Right lobe of liver (tissue), 6 donors: ENCODE measurements at regions not wholly inside any gene's neighbourhood (a gene's known extent, or its start where the extent isn't known, plus 50 kb on each side); places are given as distances from the start of the nearest gene placed in this dataset.

ENCODE experiments used
- ATAC-seq, 4 donors: fragments of 200-7000 bp; cut with Tn5 transposase; one replicate each; pipeline ENCODE4 v1.9.1; 2020; ENCODE audit warnings: mild to moderate bottlenecking in 4 of 4, moderate library complexity in 4 of 4
- DNase-seq, 3 donors: peaks; one replicate each; pipeline ENCODE4 v3.0.0-alpha.2; 2020
- H3K27ac ChIP-seq, 3 donors: fragments of 200-600 bp; one replicate each; pipeline ENCODE4 v1.8.0; 2022
- H3K27me3 ChIP-seq, 2 donors: fragments of 200-600 bp; one replicate each; pipeline ENCODE4 v1.8.0; 2022
- H3K36me3 ChIP-seq, 4 donors: fragments of 200-600 bp; sonication (generic) in 1 of 4; one replicate each; pipeline versions ENCODE4 v1.5.1 to v1.8.0; 2017 to 2022; ENCODE audit warnings: control low read depth in 1 of 4
- H3K4me1 ChIP-seq, 4 donors: fragments of 200-600 bp; sonication (generic) in 1 of 4; one replicate each; pipeline versions ENCODE4 v1.5.1 to v1.8.0; 2017 to 2022; ENCODE audit warnings: control low read depth in 1 of 4
- H3K4me3 ChIP-seq, 3 donors: fragments of 200-600 bp; one replicate each; pipeline ENCODE4 v1.8.0; 2022
- H3K9me3 ChIP-seq, 4 donors: fragments of 200-600 bp; sonication (generic) in 1 of 4; one replicate each; pipeline versions ENCODE4 v1.5.1 to v1.8.0; 2017 to 2022; ENCODE audit warnings: control low read depth in 1 of 4
- CTCF ChIP-seq, 4 donors: fragments of 200-600 bp in 3 of 4; fragments of 450-650 bp in 1 of 4; IDR thresholded peaks; one replicate each; pipeline versions ENCODE4 v1.5.1 to v1.8.0; 2016 to 2022; ENCODE audit warnings: antibody characterized with exemption in 4 of 4, mild to moderate bottlenecking in 2 of 4
- POLR2A ChIP-seq: fragments of 450-650 bp; IDR thresholded peaks from one replicate; pipeline ENCODE4 v1.6.1; 2017; ENCODE audit warnings: antibody characterized with exemption, mild to moderate bottlenecking
- WGBS: methylation state at CpG from one replicate; pipeline ENCODE4 v1.1.6; 2018; ENCODE audit warnings: low coverage, low lambda C conversion rate; ENCODE audit not compliant: insufficient coverage; ENCODE audit errors: missing lambda C conversion rate; 5-methylcytosine and 5-hydroxymethylcytosine counted together
- intact Hi-C, 2 donors: fragments of 100-400 bp; cut with DNase I; formaldehyde crosslinking; loops; one replicate each; pipeline versions ENCODE4 v1.11.2 to v1.14.1; 2022
- donor health status: DM: no; HTN: yes; CAD: no.
- donor health status: DM: no; HTN: no; CAD: no.
- donor health status: DM: no; HTN: no; CAD: no.
- donor health status: DM: no; HTN: yes; CAD: no.
- donor health status: DM: no; HTN: yes; CAD: no.

DNA sequence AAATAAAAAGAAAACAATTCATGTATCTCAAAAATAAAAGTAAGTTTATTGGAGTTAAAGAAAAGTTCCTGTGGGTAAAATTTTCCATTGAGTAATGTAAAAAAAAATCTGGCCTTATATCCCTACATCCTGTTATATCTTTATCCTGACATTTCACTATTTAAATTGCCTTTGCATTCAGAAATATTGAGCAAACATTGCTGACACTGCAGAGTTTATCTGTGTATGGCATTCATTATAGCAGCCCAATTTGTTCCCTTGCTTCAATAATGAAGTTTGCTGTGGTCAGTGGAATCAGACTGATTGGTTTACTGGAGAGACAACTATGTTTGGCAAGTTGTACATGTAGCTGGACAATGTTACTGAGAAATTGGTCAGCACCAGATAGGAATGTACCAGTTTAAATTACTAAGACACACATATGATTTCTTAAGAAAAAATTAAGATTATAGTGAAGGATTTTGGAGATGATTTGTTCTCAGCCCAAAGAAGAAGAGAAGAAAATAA lies 271.7 kb downstream of the ANKRD7 start:
- TF ChIP-seq CTCF (IDR thresholded peaks at IDR 0.05) = no peak
- TF ChIP-seq POLR2A = no peak
- Histone ChIP-seq H3K36me3 (no peaks in the 10 kb centered on the region), H3K27ac (no peak overlapping the region), H3K4me3 (no peak overlapping the region), H3K27me3 (no peaks in the 10 kb centered on the region), H3K4me1 (no peaks in the 10 kb centered on the region), H3K9me3 (no peaks in the 10 kb centered on the region)
- intact Hi-C loops = no loop called here
- no peak for ATAC-seq
- DNase-seq = no peak

GRCh38 chr7:118502235-118502634 lies 277.7 kb downstream of the ANKRD7 start:
- TF ChIP-seq CTCF (IDR thresholded peaks at IDR 0.05) = no peak
- no peak for TF ChIP-seq POLR2A
- no peak overlapping the region for H3K4me3 ChIP-seq
- intact Hi-C loops = no loop called here
- no peaks in the 10 kb centered on the region for H3K36me3 ChIP-seq
- H3K27me3 ChIP-seq = no peaks in the 10 kb centered on the region
- H3K4me1 ChIP-seq = no peaks in the 10 kb centered on the region
- H3K27ac ChIP-seq = no peak overlapping the region
- ATAC-seq (no peak), DNase-seq (no peak)
- 42% methylated on average over 3 of the region's 3 CpGs for WGBS
- no peaks in the 10 kb centered on the region for H3K9me3 ChIP-seq

- H3K9me3 ChIP-seq = no peaks in the 10 kb centered on the region
- ATAC-seq (no peak), DNase-seq (no peak)
- intact Hi-C loops = no loop called here
- H3K36me3 ChIP-seq = no peaks in the 10 kb centered on the region
- no peaks in the 10 kb centered on the region for H3K27me3 ChIP-seq
- TF ChIP-seq POLR2A (no peak), CTCF (IDR thresholded peaks at IDR 0.05) (no peak)
- no peaks in the 10 kb centered on the region for H3K4me1 ChIP-seq
- H3K27ac ChIP-seq = no peak overlapping the region
- no peak overlapping the region for H3K4me3 ChIP-seq
- WGBS = 58% methylated on average over 2 of the region's 2 CpGs
Measured at GRCh38 chr7:118511146-118511545, 286.6 kb downstream of the ANKRD7 start.

DNA sequence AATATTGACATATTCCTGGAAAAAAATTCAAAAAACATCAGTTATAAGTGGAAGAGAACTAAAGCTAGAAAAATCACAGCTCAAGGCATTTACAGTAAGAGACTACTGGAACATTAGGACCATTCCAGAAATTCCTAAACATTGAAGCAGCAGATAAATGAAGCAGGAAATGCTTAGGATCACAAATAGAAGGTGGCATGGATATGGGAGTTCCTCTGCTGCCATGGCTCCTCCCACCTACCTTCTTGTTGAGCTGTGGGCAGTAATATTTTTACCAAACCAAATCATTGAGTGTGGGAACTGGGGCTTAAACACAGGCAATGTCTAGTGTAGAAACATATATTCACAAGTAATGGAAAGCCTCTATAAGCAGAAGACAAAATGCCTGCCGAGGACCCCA lies 292.8 kb downstream of the ANKRD7 start:
- no peak for ATAC-seq
- H3K27ac ChIP-seq = no peak overlapping the region
- no peaks in the 10 kb centered on the region for H3K4me1 ChIP-seq
- H3K4me3 ChIP-seq = no peak overlapping the region
- no peaks in the 10 kb centered on the region for H3K27me3 ChIP-seq
- no peaks in the 10 kb centered on the region for H3K9me3 ChIP-seq
- TF ChIP-seq POLR2A (no peak), CTCF (IDR thresholded peaks at IDR 0.05) (no peak)
- 21% methylated on average over 1 of the region's 1 CpG for WGBS
- DNase-seq = no peak
- intact Hi-C loops = no loop called here
- no peaks in the 10 kb centered on the region for H3K36me3 ChIP-seq

DNA sequence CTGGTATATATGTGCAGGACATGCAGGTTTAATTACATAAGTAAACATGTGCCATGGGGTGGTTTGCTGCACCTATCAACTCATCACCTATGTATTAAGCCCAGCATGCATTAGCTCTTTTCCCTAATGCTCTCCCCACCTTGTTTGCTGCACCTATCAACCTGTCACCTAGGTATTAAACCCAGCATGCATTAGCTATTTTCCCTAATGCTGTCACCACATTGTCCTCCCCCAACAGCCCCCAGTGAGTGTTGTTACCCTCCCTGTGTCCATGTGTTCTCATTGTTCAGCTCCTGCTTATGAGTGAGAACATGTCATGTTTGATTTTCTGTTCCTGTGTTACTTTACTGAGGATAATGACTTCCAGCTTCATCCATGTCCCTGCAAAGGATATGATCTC lies 300.5 kb downstream of the ANKRD7 start:
- ATAC-seq = no peak
- Histone ChIP-seq H3K27me3 (no peaks in the 10 kb centered on the region), H3K4me3 (no peak overlapping the region), H3K27ac (no peak overlapping the region), H3K9me3 (no peaks in the 10 kb centered on the region), H3K36me3 (no peaks in the 10 kb centered on the region), H3K4me1 (no peaks in the 10 kb centered on the region)
- intact Hi-C loops = no loop called here
- DNase-seq = no peak
- no peak for TF ChIP-seq POLR2A
- TF ChIP-seq CTCF (IDR thresholded peaks at IDR 0.05) = no peak
